IMR-90 (cell line): ENCODE measurements at regions not wholly inside any gene's neighbourhood (a gene's known extent, or its start where the extent isn't known, plus 50 kb on each side); places are given as distances from the start of the nearest gene placed in this dataset.

Source experiments
- ATAC-seq: fragments of 200-7000 bp; cut with Tn5 transposase; 2 replicates; pipeline ENCODE4 v1.9.1; 2020; ENCODE audit warnings: low read depth, mild to moderate bottlenecking, moderate library complexity
- BruUV-seq: library from RNA; stranded (reverse); fragments of 400-500 nt; replicated peaks from 2 replicates; lab custom pipeline; 2021; lab: Mats Ljungman, UMichigan
- CTCF ChIA-PET: fragments of 300-600 bp; formaldehyde crosslinking; extraction: SDS; loops from one replicate; lab custom pipeline; 2021; ENCODE audit warnings: antibody characterized with exemption; lab: Yijun Ruan, JAX
- POLR2A ChIA-PET: fragments of 300-600 bp; sonication (Branson Sonifier 250); formaldehyde crosslinking; loops from one replicate; lab custom pipeline; 2022; ENCODE audit warnings: antibody characterized with exemption; ENCODE audit not compliant: unreplicated experiment; lab: Charles Lee
- DNase-seq: peaks from one replicate; pipeline ENCODE4 v3.0.0; 2013
- H2AFZ ChIP-seq: replicated peaks from 2 replicates; pipeline ENCODE3; 2013; ENCODE audit warnings: low read length, mild to moderate bottlenecking; ENCODE audit not compliant: poor library complexity
- H2AK5ac ChIP-seq: 2 replicates; pipeline ENCODE4 v1.6.1; 2013; ENCODE audit warnings: low read depth, low read length, inconsistent platforms
- H2AK9ac ChIP-seq: replicated peaks from 2 replicates; pipeline ENCODE3; 2013; ENCODE audit warnings: mild to moderate bottlenecking, low read depth, low read length, moderate library complexity; ENCODE audit not compliant: poor library complexity
- H2BK120ac ChIP-seq: 2 replicates; pipeline ENCODE4 v1.6.1; 2013; ENCODE audit warnings: low read depth, low read length, inconsistent platforms
- H2BK15ac ChIP-seq: 3 replicates; pipeline ENCODE4 v1.6.1; 2013; ENCODE audit warnings: low read depth, low read length, inconsistent platforms
- H2BK20ac ChIP-seq: 2 replicates; pipeline ENCODE4 v1.6.1; 2013; ENCODE audit warnings: low read depth, mild to moderate bottlenecking, inconsistent platforms, low read length, moderate library complexity
- H2BK5ac ChIP-seq: 2 replicates; pipeline ENCODE4 v1.6.1; 2013; ENCODE audit warnings: mild to moderate bottlenecking, low read depth, low read length, inconsistent platforms; ENCODE audit not compliant: poor library complexity, severe bottlenecking
- H3K14ac ChIP-seq: replicated peaks from 2 replicates; pipeline ENCODE4 v1.6.1; 2013; ENCODE audit warnings: low read depth, low read length, inconsistent platforms
- H3K18ac ChIP-seq: 2 replicates; pipeline ENCODE4 v1.6.1; 2013; ENCODE audit warnings: low read depth, low read length, control low read depth
- H3K23ac ChIP-seq: 2 replicates; pipeline ENCODE4 v1.6.1; 2013; ENCODE audit warnings: low read depth, low read length, inconsistent platforms
- H3K27ac ChIP-seq: 2 replicates; pipeline ENCODE4 v1.5.1; 2013; ENCODE audit warnings: mild to moderate bottlenecking, control low read depth, low read length; ENCODE audit not compliant: insufficient read depth
- H3K27me3 ChIP-seq: 2 replicates; pipeline ENCODE4 v1.6.1; 2013; ENCODE audit warnings: low read length; ENCODE audit not compliant: control insufficient read depth, insufficient read depth
- H3K36me3 ChIP-seq: 2 replicates; pipeline ENCODE4 v1.6.1; 2013; ENCODE audit warnings: low read length, mixed read lengths; ENCODE audit not compliant: control insufficient read depth, insufficient read depth
- H3K4ac ChIP-seq: 2 replicates; pipeline ENCODE4 v1.6.1; 2013; ENCODE audit warnings: low read depth, low read length, inconsistent platforms
- H3K4me1 ChIP-seq: 2 replicates; pipeline ENCODE4 v1.6.1; 2013; ENCODE audit warnings: low read length, mixed read lengths; ENCODE audit not compliant: control insufficient read depth, insufficient read depth
- H3K4me2 ChIP-seq: 2 replicates; pipeline ENCODE4 v1.6.1; 2013; ENCODE audit warnings: low read depth, mild to moderate bottlenecking, control low read depth, low read length, moderate library complexity
- H3K4me3 ChIP-seq: 2 replicates; pipeline ENCODE4 v1.5.1; 2013; ENCODE audit warnings: low read depth, mild to moderate bottlenecking, control low read depth, low read length, moderate library complexity; ENCODE audit not compliant: insufficient read depth
- H3K56ac ChIP-seq: 2 replicates; pipeline ENCODE4 v1.6.1; 2013; ENCODE audit warnings: low read length, inconsistent platforms; ENCODE audit not compliant: insufficient read depth; ENCODE audit errors: extremely low read depth
- H3K79me1 ChIP-seq, 2 experiments: 2 replicates each; pipeline ENCODE4 v1.6.1; 2013; ENCODE audit warnings: low read length in 2 of 2, inconsistent platforms in 1 of 2, low read depth in 1 of 2
- H3K9ac ChIP-seq: 2 replicates; pipeline ENCODE4 v1.6.1; 2013; ENCODE audit warnings: low read depth, low read length, control low read depth
- H3K9me1 ChIP-seq: 2 replicates; pipeline ENCODE4 v1.6.1; 2013; ENCODE audit warnings: low read length, inconsistent platforms; ENCODE audit not compliant: insufficient read depth
- H3K9me3 ChIP-seq: 2 replicates; pipeline ENCODE4 v1.6.1; 2013; ENCODE audit warnings: low read length; ENCODE audit not compliant: control insufficient read depth, insufficient read depth
- H4K20me1 ChIP-seq: 2 replicates; pipeline ENCODE4 v1.6.1; 2013; ENCODE audit warnings: low read length, inconsistent platforms; ENCODE audit not compliant: insufficient read depth
- H4K5ac ChIP-seq: 2 replicates; pipeline ENCODE4 v1.6.1; 2013; ENCODE audit warnings: mild to moderate bottlenecking, low read depth, low read length, control low read depth
- H4K8ac ChIP-seq, 2 experiments: 2 replicates each; pipeline ENCODE4 v1.6.1; 2013; ENCODE audit warnings: low read depth in 2 of 2, low read length in 2 of 2, control low read depth in 1 of 2, inconsistent platforms in 1 of 2
- H4K91ac ChIP-seq: 2 replicates; pipeline ENCODE4 v1.6.1; 2013; ENCODE audit warnings: low read depth, low read length, inconsistent platforms; ENCODE audit not compliant: insufficient read depth
- FOS ChIP-seq: fragments of 150-350 bp; IDR thresholded peaks from 2 replicates; pipeline ENCODE4 v1.6.1; 2016; ENCODE audit warnings: low read depth, low read length
- MAFK ChIP-seq: IDR thresholded peaks from 2 replicates; pipeline ENCODE4 v1.6.1; 2012; ENCODE audit warnings: low read depth, low read length, improper control_type of control experiment
- MAZ ChIP-seq: IDR thresholded peaks from 2 replicates; pipeline ENCODE4 v1.6.1; 2012; ENCODE audit warnings: low read depth, mild to moderate bottlenecking, low read length, improper control_type of control experiment, moderate library complexity, borderline replicate concordance
- NFE2L2 ChIP-seq: fragments of 150-350 bp; IDR thresholded peaks from 2 replicates; pipeline ENCODE4 v1.6.1; 2016; ENCODE audit warnings: low read depth, mild to moderate bottlenecking, low read length
- RAD21 ChIP-seq: IDR thresholded peaks from 2 replicates; pipeline ENCODE4 v1.6.1; 2012; ENCODE audit warnings: low read length, improper control_type of control experiment
- RFX5 ChIP-seq: IDR thresholded peaks from 2 replicates; pipeline ENCODE4 v1.8.0; 2012; ENCODE audit warnings: low read depth, mild to moderate bottlenecking, low read length, moderate library complexity
- SMC3 ChIP-seq: fragments of 150-350 bp; IDR thresholded peaks from 2 replicates; pipeline ENCODE4 v1.6.1; 2016; ENCODE audit warnings: low read depth, mild to moderate bottlenecking, antibody characterized with exemption, low read length, moderate library complexity
- WGBS, 2 experiments: methylation state at CpG; one replicate each; pipeline versions ENCODE4 v1.1.5 to v1.1.7; 2013; ENCODE audit warnings: missing lambda C conversion rate in 2 of 2; ENCODE audit not compliant: insufficient read length in 1 of 2; ENCODE audit errors: extremely low coverage in 2 of 2; 5-methylcytosine and 5-hydroxymethylcytosine counted together
- dilution Hi-C: fragments of 300-500 bp; cut with HindIII; formaldehyde crosslinking; loops from one replicate; pipeline ENCODE4 v1.14.3; 2018; ENCODE audit warnings: low sequenced_read_pairs; ENCODE audit not compliant: unreplicated experiment
- in situ Hi-C: fragments of 300-500 bp; cut with MboI; formaldehyde crosslinking; loops from 3 replicates; pipeline ENCODE4 v1.14.3; 2019; ENCODE audit warnings: low sequenced_read_pairs, inconsistent platforms, mixed read lengths
- intact Hi-C: fragments of 100-400 bp; cut with micrococcal nuclease; formaldehyde crosslinking; loops from 2 replicates; pipeline ENCODE4 v1.10.0; 2022
- TF ChIP-seq, protein P1 (sequence below): fragments of 150-350 bp; IDR thresholded peaks from 2 replicates; pipeline ENCODE4 v1.6.1; 2017; ENCODE audit warnings: mild to moderate bottlenecking, antibody characterized with exemption, low read length, low read depth

GRCh38 chr3:23743141-23743784, 62.5 kb upstream of the UBE2E1 start:
- Histone ChIP-seq H3K4me1 (peaks cover 2% of the 10 kb centered on the region), H4K5ac (no peak overlapping the region), H3K4me2 (no peak overlapping the region), H4K91ac (no peak overlapping the region), H3K56ac (no peak overlapping the region), H3K14ac (no peak overlapping the region), H3K4ac (no peak overlapping the region), H2BK15ac (no peak overlapping the region), H2BK5ac (no peak overlapping the region), H3K79me1 (no peaks in the 10 kb centered on the region), H3K18ac (no peak overlapping the region), H4K20me1 (no peaks in the 10 kb centered on the region), H3K9ac (no peak overlapping the region), H3K27me3 (peaks cover 8% of the 10 kb centered on the region), H3K23ac (no peak overlapping the region), H3K36me3 (no peaks in the 10 kb centered on the region), H2BK120ac (no peak overlapping the region), H2AK5ac (no peak overlapping the region), H3K4me3 (no peak overlapping the region), H4K8ac (no peak overlapping the region), H2AFZ (no peak overlapping the region), H2AK9ac (no peak overlapping the region), H3K27ac (no peak overlapping the region), H3K9me3 (no peaks in the 10 kb centered on the region), H3K9me1 (no peaks in the 10 kb centered on the region), H2BK20ac (no peak overlapping the region)
- no peak for TF ChIP-seq RFX5
- TF ChIP-seq NFE2L2 = no peak
- TF ChIP-seq, protein P1, sequence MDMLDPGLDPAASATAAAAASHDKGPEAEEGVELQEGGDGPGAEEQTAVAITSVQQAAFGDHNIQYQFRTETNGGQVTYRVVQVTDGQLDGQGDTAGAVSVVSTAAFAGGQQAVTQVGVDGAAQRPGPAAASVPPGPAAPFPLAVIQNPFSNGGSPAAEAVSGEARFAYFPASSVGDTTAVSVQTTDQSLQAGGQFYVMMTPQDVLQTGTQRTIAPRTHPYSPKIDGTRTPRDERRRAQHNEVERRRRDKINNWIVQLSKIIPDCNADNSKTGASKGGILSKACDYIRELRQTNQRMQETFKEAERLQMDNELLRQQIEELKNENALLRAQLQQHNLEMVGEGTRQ = no peak
- TF ChIP-seq MAFK = no peak
- TF ChIP-seq SMC3 = no peak
- TF ChIP-seq MAZ = no peak
- no peak for TF ChIP-seq FOS
- TF ChIP-seq RAD21 = no peak
- dilution Hi-C loops (no loop called here), in situ Hi-C loops (no loop called here), intact Hi-C loops (no loop called here)
- BruUV-seq = no TSS peak
- POLR2A ChIA-PET = no interaction called here
- no peak for DNase-seq
- 30% methylated on average over 4 of the region's 24 CpGs; no CpG with 5 or more reads in 1 of the 2 experiments for WGBS, 2 experiments
- CTCF ChIA-PET = no interaction called here
- no peak for ATAC-seq
